ENCODE measurements at regions not wholly inside any gene's neighbourhood (a gene's known extent, or its start where the extent isn't known, plus 50 kb on each side); places are given as distances from the start of the nearest gene placed in this dataset.
"Not testable (repeated sequence)": the region's sequence is repeated elsewhere in the genome, so short reads cannot be mapped to it uniquely, and the experiment has no call there.

- DNase-seq (ENCODE audit: low read depth) = no peak
Observed at GRCh38 chr6:144434308-144434990, 149.3 kb downstream of the UTRN start.

GRCh38 chr6:144435602-144436426, 150.7 kb downstream of the UTRN start:
- no peak for DNase-seq (ENCODE audit: low read depth)

- no peak for DNase-seq (ENCODE audit: low read depth)
Observed at GRCh38 chr6:144437105-144437504, 152.0 kb downstream of the UTRN start.

GRCh38 chr6:144438103-144438502, 153.0 kb downstream of the UTRN start:
- DNase-seq (ENCODE audit: low read depth) = no peak

- DNase-seq (ENCODE audit: low read depth) = no peak
Observed at GRCh38 chr6:144439016-144439415, 153.9 kb downstream of the UTRN start.

- DNase-seq (ENCODE audit: low read depth) = not testable (repeated sequence)
Observed at GRCh38 chr6:144441801-144442200, 156.7 kb downstream of the UTRN start.

DNA sequence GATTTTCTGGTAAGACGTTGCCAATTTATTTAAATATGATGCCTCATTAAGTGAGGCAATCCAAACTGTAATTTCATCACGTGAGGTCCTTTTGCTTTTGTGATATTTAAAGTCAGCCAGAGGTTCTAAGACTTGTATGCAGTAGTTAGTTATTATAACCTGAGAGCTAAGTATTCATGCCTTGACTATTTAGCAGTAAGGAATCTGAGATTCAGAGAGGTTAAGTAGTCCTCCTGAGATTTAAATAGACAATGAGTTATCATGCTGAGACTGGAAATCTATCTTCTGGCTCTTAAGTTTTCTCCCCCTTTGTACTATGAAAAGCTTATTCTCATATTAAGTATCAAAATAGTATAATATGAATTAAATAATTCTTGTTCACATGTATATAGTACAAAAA, 158.0 kb downstream of the UTRN start:
- DNase-seq (ENCODE audit: low read depth) = no peak

DNA sequence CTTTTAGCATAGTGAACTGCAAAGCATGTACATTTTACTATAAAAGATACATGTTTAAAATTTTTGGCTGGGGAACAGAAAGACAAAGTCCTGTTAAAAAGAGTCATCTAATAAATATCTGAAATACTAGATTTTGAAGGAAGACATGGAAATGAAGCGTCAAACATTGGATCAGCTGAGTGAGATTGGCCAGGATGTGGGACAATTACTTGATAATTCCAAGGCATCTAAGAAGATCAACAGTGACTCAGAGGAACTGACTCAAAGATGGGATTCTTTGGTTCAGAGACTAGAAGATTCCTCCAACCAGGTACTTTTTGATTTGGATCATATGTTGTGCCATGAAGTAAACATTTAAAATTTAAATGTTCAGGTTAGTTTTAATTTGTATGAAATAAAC, 162.3 kb downstream of the UTRN start:
- DNase-seq (ENCODE audit: low read depth) = no peak

GRCh38 chr6:144449218-144449617, 164.1 kb downstream of the UTRN start:
- no peak for DNase-seq (ENCODE audit: low read depth)

DNA sequence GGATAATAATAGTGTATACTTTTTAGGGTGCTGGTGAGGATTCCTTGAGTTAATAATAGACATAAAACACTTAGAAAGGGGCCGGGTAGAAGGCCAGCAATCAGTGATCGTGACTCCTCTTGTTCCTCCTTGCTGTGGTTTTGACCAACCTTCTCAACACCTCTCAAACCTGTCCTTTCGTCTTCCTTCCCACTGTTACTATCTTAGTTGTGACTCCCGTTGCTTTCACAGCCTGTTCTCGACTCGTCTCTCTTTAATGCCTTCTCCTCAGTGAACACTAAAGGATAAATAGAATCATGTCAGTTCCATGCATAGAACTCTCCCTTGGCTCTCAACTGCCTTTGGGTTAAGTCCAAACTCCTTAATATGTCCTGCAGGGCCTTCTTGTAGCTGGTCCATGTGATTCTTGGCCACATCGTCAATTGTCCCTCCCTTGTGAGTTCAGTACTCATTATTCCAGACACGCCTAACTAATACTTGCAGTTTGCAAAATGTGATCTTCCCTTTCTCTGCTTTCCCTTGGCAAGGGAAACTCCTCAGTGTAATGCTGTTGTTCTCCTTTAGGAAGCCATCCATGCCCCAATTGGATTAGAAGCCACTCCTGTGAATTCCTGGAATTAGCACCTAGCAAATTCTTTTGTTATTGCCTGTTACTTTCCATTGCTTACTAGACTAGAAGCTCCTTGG, 164.9 kb downstream of the UTRN start:
- DNase-seq (ENCODE audit: low read depth) = no peak

DNA sequence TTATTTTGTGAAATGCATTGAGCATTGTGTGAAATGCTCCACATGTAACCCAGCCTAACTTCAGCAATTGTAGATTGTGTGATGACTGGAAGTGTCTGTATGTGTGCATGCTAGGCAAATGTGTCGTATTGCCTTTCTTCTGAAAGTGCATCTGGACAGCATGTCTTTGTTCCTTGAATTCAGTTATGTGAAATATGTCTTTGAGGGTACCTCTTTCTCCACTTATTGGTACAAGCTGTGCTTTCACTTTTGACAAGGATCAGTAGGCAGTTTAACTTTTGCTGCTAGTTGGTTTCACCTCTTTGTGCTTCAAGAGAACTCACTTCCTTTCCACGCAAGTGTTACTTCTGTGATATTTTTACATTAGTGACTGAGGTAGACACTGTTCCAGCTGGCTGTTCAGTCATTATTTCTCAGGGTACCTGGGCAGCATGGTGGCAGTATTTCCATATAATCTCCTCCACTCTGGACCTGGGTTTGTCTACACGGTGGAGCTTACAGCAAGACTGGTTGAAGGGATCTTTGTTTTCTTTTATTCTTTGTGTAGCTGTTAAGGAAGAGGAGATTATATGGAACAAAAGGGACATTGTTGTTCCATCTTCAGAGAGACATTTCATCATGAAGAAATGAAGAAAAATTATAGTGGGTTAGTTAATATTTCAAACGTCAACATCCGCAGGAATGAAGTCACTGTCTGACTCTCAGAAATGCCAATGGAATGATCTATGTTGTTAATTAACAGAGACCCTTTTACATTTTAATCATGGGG, 175.4 kb downstream of the UTRN start:
- DNase-seq (ENCODE audit: low read depth) = no peak

GRCh38 chr6:144462058-144462457, 176.9 kb downstream of the UTRN start:
- no peak for DNase-seq (ENCODE audit: low read depth)

- no peak for DNase-seq (ENCODE audit: low read depth)
Observed at GRCh38 chr6:144466716-144467115, 181.6 kb downstream of the UTRN start.

- DNase-seq (ENCODE audit: low read depth) = no peak
Observed at GRCh38 chr6:144467172-144467762, 182.1 kb downstream of the UTRN start.

GRCh38 chr6:144467921-144468320, 182.8 kb downstream of the UTRN start:
- DNase-seq (ENCODE audit: low read depth) = no peak

- DNase-seq (ENCODE audit: low read depth) = no peak
Observed at GRCh38 chr6:144468709-144469108, 183.6 kb downstream of the UTRN start.

DNA sequence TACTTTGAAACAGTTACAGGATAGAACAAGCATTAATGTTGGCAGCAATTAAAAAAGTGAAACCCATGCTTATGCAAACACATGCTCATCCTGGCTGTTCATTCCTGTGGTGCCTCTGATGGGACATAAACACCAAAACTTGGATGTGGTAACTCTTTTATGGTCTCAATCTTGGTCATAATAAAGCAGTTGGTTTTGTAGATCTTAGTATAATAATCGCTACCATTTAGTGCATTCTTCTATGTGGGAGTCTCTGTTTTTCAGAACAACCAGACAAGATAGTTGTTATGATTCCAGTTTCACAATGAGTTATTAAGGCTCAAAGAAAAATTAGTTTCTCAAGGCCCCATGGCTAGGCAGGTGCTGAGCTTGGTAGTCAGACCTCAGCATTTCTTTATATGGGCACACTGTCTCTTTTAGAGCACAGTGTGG, 184.0 kb downstream of the UTRN start:
- DNase-seq (ENCODE audit: low read depth) = no peak

GRCh38 chr6:144470201-144470600, 185.1 kb downstream of the UTRN start:
- DNase-seq (ENCODE audit: low read depth) = not testable (repeated sequence)

- no peak for DNase-seq (ENCODE audit: low read depth)
Observed at GRCh38 chr6:144471986-144472385, 186.9 kb downstream of the UTRN start.

DNA sequence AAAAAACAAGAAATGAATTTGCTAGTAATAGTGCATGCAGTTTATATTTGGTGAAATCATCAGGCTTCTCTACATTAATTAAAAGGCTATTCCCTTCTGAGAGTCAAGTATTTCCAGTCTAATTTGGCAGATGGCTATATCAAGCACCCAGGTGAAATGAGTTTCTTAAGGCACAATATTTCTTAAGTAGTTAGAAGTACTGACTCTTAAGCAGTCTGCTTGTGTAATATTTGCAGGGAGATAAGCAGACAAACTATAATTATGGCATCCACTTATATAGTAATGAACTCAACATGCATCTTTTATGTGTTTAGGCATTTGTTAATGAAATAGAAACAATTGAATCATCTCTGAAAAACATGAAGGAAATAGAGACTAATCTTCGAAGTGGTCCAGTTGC, 189.2 kb downstream of the UTRN start:
- DNase-seq (ENCODE audit: low read depth) = no peak

DNA sequence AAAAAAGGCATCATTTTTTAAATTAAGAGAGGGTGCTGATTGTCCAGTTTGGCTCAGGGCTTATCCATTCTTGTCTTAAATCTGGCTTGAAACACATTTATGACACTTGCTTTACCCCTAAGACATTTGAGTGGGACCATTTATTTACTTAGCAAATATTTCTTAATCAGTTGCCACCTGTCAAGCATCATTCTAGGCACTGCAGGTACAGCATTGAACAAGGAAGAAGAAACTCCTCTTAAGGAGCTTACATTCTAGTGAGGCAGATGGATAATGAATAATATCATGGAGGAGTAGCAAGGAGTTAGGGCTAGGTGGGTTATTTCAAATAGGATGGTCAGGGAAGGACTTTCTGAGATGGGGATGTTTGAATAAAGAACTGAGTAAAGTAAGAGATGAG, 189.8 kb downstream of the UTRN start:
- no peak for DNase-seq (ENCODE audit: low read depth)

GRCh38 chr6:144475411-144475810, 190.3 kb downstream of the UTRN start:
- DNase-seq (ENCODE audit: low read depth) = no peak

Data from activated T-helper 9 cell treated with anti-CD3 and anti-CD28 coated beads, Interleukin-2, amount 50 U/mL, for 16 hours (primary cell).